ENCODE measurements at regions not wholly inside any gene's neighbourhood (a gene's known extent, or its start where the extent isn't known, plus 50 kb on each side); places are given as distances from the start of the nearest gene placed in this dataset.
A peak's percentile ranks its signal among the peaks of the same experiment; 100 is the strongest.

- no peaks in the 10 kb centered on the region for H3K4me1 ChIP-seq
- H3K36me3 ChIP-seq: no peaks in the 10 kb centered on the region
- DNase-seq (no peak), ATAC-seq (no peak)
- TF ChIP-seq, protein P1, sequence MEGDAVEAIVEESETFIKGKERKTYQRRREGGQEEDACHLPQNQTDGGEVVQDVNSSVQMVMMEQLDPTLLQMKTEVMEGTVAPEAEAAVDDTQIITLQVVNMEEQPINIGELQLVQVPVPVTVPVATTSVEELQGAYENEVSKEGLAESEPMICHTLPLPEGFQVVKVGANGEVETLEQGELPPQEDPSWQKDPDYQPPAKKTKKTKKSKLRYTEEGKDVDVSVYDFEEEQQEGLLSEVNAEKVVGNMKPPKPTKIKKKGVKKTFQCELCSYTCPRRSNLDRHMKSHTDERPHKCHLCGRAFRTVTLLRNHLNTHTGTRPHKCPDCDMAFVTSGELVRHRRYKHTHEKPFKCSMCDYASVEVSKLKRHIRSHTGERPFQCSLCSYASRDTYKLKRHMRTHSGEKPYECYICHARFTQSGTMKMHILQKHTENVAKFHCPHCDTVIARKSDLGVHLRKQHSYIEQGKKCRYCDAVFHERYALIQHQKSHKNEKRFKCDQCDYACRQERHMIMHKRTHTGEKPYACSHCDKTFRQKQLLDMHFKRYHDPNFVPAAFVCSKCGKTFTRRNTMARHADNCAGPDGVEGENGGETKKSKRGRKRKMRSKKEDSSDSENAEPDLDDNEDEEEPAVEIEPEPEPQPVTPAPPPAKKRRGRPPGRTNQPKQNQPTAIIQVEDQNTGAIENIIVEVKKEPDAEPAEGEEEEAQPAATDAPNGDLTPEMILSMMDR (IDR thresholded peaks at IDR 0.05): no peak
- no peak overlapping the region for H3K27ac ChIP-seq
- H3K9me3 ChIP-seq: no peaks in the 10 kb centered on the region
- no peak overlapping the region for H3K4me3 ChIP-seq
- intact Hi-C loops (cut with DNase I): no loop called here
- no peaks in the 10 kb centered on the region for H3K27me3 ChIP-seq
- WGBS, 2 donors: 74 to 85% methylated on average over 3 of the region's 3 CpGs
Measured at GRCh38 chr2:226220511-226220910, 579.1 kb downstream of the IRS1 start.

DNA sequence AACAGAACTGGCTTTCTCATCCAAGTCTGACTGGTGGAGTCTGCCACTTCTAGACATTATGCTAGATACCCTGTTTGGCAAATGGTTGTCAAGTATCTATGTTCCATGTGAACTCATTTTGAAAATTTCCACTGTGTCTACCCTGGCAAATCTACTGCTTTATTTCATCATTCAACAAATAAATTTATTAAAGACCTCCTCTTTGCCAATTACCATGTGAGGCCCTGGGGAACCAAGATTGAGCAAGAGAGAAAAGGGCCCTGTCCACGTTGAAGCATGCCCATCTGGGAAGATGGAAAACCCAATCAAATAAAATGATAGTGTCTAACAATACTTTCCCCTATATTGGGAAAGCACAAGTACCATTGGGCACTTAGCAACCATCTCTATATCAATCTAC, 582.4 kb downstream of the IRS1 start:
- H3K4me1 ChIP-seq: peaks cover 0 to 5% (median 0%) of the 10 kb centered on the region in 9 donors
- H3K27ac ChIP-seq: no peak overlapping the region
- 71 to 75% methylated on average over 1 of the region's 1 CpG for WGBS, 2 donors
- no peaks in the 10 kb centered on the region for H3K36me3 ChIP-seq
- intact Hi-C loops (cut with DNase I): loop anchor here in 9 of 10 donors (2.0 to 10.0 kb wide), 7 partner anchors 508 to 768 kb away; partner anchors contain the start of gene IRS1 (in 6 of the 9)
- H3K27me3 ChIP-seq: no peaks in the 10 kb centered on the region
- ATAC-seq (no peak), DNase-seq (no peak)
- TF ChIP-seq, protein P1 (IDR thresholded peaks at IDR 0.05): no peak
- H3K9me3 ChIP-seq: no peaks in the 10 kb centered on the region
- no peak overlapping the region for H3K4me3 ChIP-seq

- intact Hi-C loops (cut with DNase I): loop anchor here in 9 of 10 donors (2.0 to 10.0 kb wide), 7 partner anchors 508 to 768 kb away; partner anchors contain the start of gene IRS1 (in 6 of the 9)
- H3K27ac ChIP-seq: no peak overlapping the region
- no peaks in the 10 kb centered on the region for H3K36me3 ChIP-seq
- H3K9me3 ChIP-seq: no peaks in the 10 kb centered on the region
- no peaks in the 10 kb centered on the region for H3K27me3 ChIP-seq
- H3K4me3 ChIP-seq: no peak overlapping the region
- H3K4me1 ChIP-seq: peaks cover 0 to 12% (median 5%) of the 10 kb centered on the region in 9 donors
- DNase-seq: no peak
- 90 to 93% methylated on average over 6 of the region's 6 CpGs for WGBS, 2 donors
- TF ChIP-seq, protein P1 (IDR thresholded peaks at IDR 0.05): no peak
- no peak for ATAC-seq
Measured at GRCh38 chr2:226216575-226216974, 583.0 kb downstream of the IRS1 start.

DNA sequence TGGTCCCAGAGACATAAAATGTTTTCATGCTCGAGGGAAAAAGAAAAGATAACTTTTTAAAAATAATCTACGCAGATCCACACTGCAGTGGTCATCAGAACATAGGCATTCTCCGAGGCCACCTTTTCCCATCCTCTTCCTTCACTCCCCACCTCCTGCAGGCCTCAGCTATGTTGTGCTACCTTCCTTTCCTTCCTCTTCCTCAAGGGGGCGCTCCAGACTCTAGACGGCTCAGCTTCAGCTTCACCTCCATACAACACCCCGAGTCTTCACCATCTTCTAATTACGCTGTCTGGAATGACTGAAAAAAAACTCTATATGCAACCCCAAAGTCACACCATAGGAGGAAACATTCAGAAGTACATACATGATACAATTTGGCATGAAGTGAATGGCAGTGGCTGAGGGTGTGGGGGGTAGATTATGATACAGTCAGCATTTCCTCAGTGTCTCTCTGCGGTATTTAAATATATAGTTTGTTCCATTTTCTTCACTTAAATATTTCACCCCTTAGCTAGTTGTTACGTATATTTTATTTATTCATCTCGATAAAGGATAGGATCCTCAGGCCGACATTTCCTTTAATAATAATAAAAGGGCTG, 583.6 kb downstream of the IRS1 start:
- TF ChIP-seq, protein P1 (IDR thresholded peaks at IDR 0.05): peak in 8 of 9 donors; percentile 32 to 77 (median 68)
- intact Hi-C loops (cut with DNase I): loop anchor here in 9 of 10 donors (2.0 to 10.0 kb wide), 7 partner anchors 509 to 769 kb away; partner anchors contain the start of gene IRS1 (in 6 of the 9)
- 56% methylated on average over 11 of the region's 11 CpGs for WGBS, 2 donors
- peak in 1 of 2 donors; percentile 53 for DNase-seq
- Histone ChIP-seq H3K36me3 (no peaks in the 10 kb centered on the region), H3K4me1 (peaks cover 0 to 17% (median 10%) of the 10 kb centered on the region in 9 donors), H3K9me3 (no peaks in the 10 kb centered on the region), H3K4me3 (no peak overlapping the region), H3K27ac (no peak overlapping the region), H3K27me3 (no peaks in the 10 kb centered on the region)
- peak in 6 of 8 donors; percentile 72 to 86 (median 76) for ATAC-seq
